Naive thymus-derived CD4-positive, alpha-beta T cell (primary cell): ENCODE measurements at regions not wholly inside any gene's neighbourhood (a gene's known extent, or its start where the extent isn't known, plus 50 kb on each side); places are given as distances from the start of the nearest gene placed in this dataset.
"Not testable (repeated sequence)": the region's sequence is repeated elsewhere in the genome, so short reads cannot be mapped to it uniquely, and the experiment has no call there.

Experiments used
- ATAC-seq: fragments of 150-1000 bp; cut with Tn5 transposase; 2 replicates; pipeline ENCODE4 v1.10.0; 2021; ENCODE audit warnings: mild to moderate bottlenecking, moderate library complexity
- CTCF ChIA-PET: fragments of 350-600 bp; sonication (Branson Sonifier 250); formaldehyde crosslinking; loops from one replicate; lab custom pipeline; 2021; ENCODE audit warnings: antibody characterized with exemption; lab: Charles Lee
- POLR2A ChIA-PET: fragments of 350-600 bp; sonication (Branson Sonifier 250); formaldehyde crosslinking; loops from one replicate; lab custom pipeline; 2021; ENCODE audit warnings: antibody characterized with exemption, inconsistent platforms; lab: Charles Lee
- DNase-seq, 9 donors: peaks; one replicate each; pipeline versions ENCODE4 v3.0.0 to v3.0.0-alpha.2; 2020 to 2022; ENCODE audit warnings: mixed read lengths in 1 of 9
- H3K27ac ChIP-seq: one replicate; pipeline ENCODE4 v1.7.0; 2013; ENCODE audit warnings: mild to moderate bottlenecking, low read depth, low read length, moderate library complexity
- H3K27me3 ChIP-seq, 2 donors: one replicate each; pipeline ENCODE4 v1.7.0; 2013; ENCODE audit warnings: low read length in 2 of 2, mild to moderate bottlenecking in 2 of 2, moderate library complexity in 2 of 2; ENCODE audit not compliant: control insufficient read depth in 2 of 2, insufficient read depth in 2 of 2
- H3K36me3 ChIP-seq, 3 experiments: 1 replicate in 2 of 3; 2 replicates in 1 of 3; pipeline ENCODE4 v1.7.0; 2013; ENCODE audit warnings: low read length in 3 of 3, mild to moderate bottlenecking in 3 of 3, moderate library complexity in 1 of 3; ENCODE audit not compliant: insufficient read depth in 3 of 3, control insufficient read depth in 2 of 3
- H3K4me1 ChIP-seq, 2 donors: one replicate each; pipeline ENCODE4 v1.7.0; 2013; ENCODE audit warnings: low read length in 2 of 2, mild to moderate bottlenecking in 2 of 2, moderate library complexity in 1 of 2; ENCODE audit not compliant: control insufficient read depth in 2 of 2, insufficient read depth in 2 of 2
- H3K4me3 ChIP-seq: 2 replicates; pipeline ENCODE4 v1.7.0; 2013; ENCODE audit warnings: mild to moderate bottlenecking, low read length
- H3K9me3 ChIP-seq, 3 experiments: 1 replicate in 2 of 3; 2 replicates in 1 of 3; pipeline ENCODE4 v1.7.0; 2013; ENCODE audit warnings: low read length in 3 of 3; ENCODE audit not compliant: control insufficient read depth in 2 of 3
- H3K27ac Mint-ChIP-seq, 9 donors: one replicate each; pipeline ENCODE4 v1.8.0; 2020 to 2022; ENCODE audit warnings: mixed read lengths in 9 of 9, mild to moderate bottlenecking in 8 of 9, moderate library complexity in 5 of 9, inconsistent platforms in 2 of 9
- H3K27me3 Mint-ChIP-seq, 5 donors: one replicate each; pipeline ENCODE4 v1.8.0; 2021 to 2022; ENCODE audit warnings: mixed read lengths in 5 of 5, mild to moderate bottlenecking in 1 of 5
- H3K36me3 Mint-ChIP-seq, 5 donors: one replicate each; pipeline ENCODE4 v1.8.0; 2020 to 2022; ENCODE audit warnings: mixed read lengths in 5 of 5, mild to moderate bottlenecking in 3 of 5, inconsistent platforms in 1 of 5
- H3K4me1 Mint-ChIP-seq, 7 donors: one replicate each; pipeline ENCODE4 v1.8.0; 2020 to 2022; ENCODE audit warnings: mixed read lengths in 7 of 7, mild to moderate bottlenecking in 3 of 7, inconsistent platforms in 1 of 7
- H3K4me3 Mint-ChIP-seq, 10 donors: one replicate each; pipeline ENCODE4 v1.8.0; 2020 to 2022; ENCODE audit warnings: mild to moderate bottlenecking in 10 of 10, mixed read lengths in 10 of 10, moderate library complexity in 6 of 10, inconsistent platforms in 2 of 10
- H3K9me3 Mint-ChIP-seq, 11 donors: one replicate each; pipeline ENCODE4 v1.8.0; 2020 to 2022; ENCODE audit warnings: mixed read lengths in 11 of 11, mild to moderate bottlenecking in 4 of 11, inconsistent platforms in 1 of 11, moderate library complexity in 1 of 11
- intact Hi-C, 2 donors: fragments of 100-400 bp; cut with micrococcal nuclease; formaldehyde crosslinking; loops; one replicate each; pipeline ENCODE4 v1.15.1; 2023

- no peak overlapping the region for H3K4me3 ChIP-seq
- H3K4me1 Mint-ChIP-seq = no peaks in the 10 kb centered on the region
- H3K4me1 ChIP-seq = no peaks in the 10 kb centered on the region
- no peak for ATAC-seq
- no peaks in the 10 kb centered on the region for H3K27me3 ChIP-seq
- CTCF ChIA-PET = no interaction called here
- POLR2A ChIA-PET = no interaction called here
- intact Hi-C loops = no loop called here
- H3K4me3 Mint-ChIP-seq = no peak overlapping the region
- H3K27ac ChIP-seq = no peak overlapping the region
- DNase-seq = no peak
- H3K9me3 ChIP-seq = no peaks in the 10 kb centered on the region
- H3K36me3 ChIP-seq = no peaks in the 10 kb centered on the region
- H3K9me3 Mint-ChIP-seq = peaks cover 0 to 5% (median 0%) of the 10 kb centered on the region in 11 donors
- no peaks in the 10 kb centered on the region for H3K36me3 Mint-ChIP-seq
- H3K27me3 Mint-ChIP-seq = peaks cover 0 to 39% (median 33%) of the 10 kb centered on the region in 5 donors
- H3K27ac Mint-ChIP-seq = no peak overlapping the region
Measured at GRCh38 chr13:100980171-100980570, 305.6 kb upstream of the TMTC4 start.

GRCh38 chr13:100977841-100978240, 303.2 kb upstream of the TMTC4 start:
- Mint-ChIP-seq H3K36me3 (no peaks in the 10 kb centered on the region), H3K4me1 (no peaks in the 10 kb centered on the region), H3K27ac (no peak overlapping the region), H3K9me3 (peaks cover 0 to 5% (median 0%) of the 10 kb centered on the region in 11 donors), H3K4me3 (no peak overlapping the region), H3K27me3 (peaks cover 3 to 45% (median 32%) of the 10 kb centered on the region in 5 donors)
- no peak overlapping the region for H3K27ac ChIP-seq
- ATAC-seq (no peak), DNase-seq (no peak)
- H3K27me3 ChIP-seq = no peaks in the 10 kb centered on the region
- POLR2A ChIA-PET = no interaction called here
- H3K36me3 ChIP-seq = no peaks in the 10 kb centered on the region
- no peaks in the 10 kb centered on the region for H3K4me1 ChIP-seq
- H3K4me3 ChIP-seq = no peak overlapping the region
- H3K9me3 ChIP-seq = no peaks in the 10 kb centered on the region
- CTCF ChIA-PET = interaction anchor here (0.6 kb wide), 1 partner anchor 24 kb away, joined by 5 read pairs; no protein-coding TSS in a partner anchor
- intact Hi-C loops = no loop called here

GRCh38 chr13:100976993-100977392, 302.4 kb upstream of the TMTC4 start:
- Mint-ChIP-seq H3K27me3 (peaks cover 3 to 51% (median 30%) of the 10 kb centered on the region in 5 donors), H3K27ac (no peak overlapping the region), H3K4me3 (no peak overlapping the region), H3K36me3 (no peaks in the 10 kb centered on the region), H3K4me1 (no peaks in the 10 kb centered on the region), H3K9me3 (peaks cover 0 to 9% (median 5%) of the 10 kb centered on the region in 11 donors)
- Histone ChIP-seq H3K36me3 (no peaks in the 10 kb centered on the region), H3K27ac (no peak overlapping the region), H3K9me3 (no peaks in the 10 kb centered on the region), H3K4me1 (no peaks in the 10 kb centered on the region), H3K27me3 (no peaks in the 10 kb centered on the region), H3K4me3 (no peak overlapping the region)
- no peak for DNase-seq
- ATAC-seq = no peak
- CTCF ChIA-PET = no interaction called here
- intact Hi-C loops = no loop called here
- POLR2A ChIA-PET = no interaction called here

GRCh38 chr13:100975666-100976065, 301.1 kb upstream of the TMTC4 start:
- H3K27ac ChIP-seq, CTCF ChIA-PET, POLR2A ChIA-PET, H3K4me1 Mint-ChIP-seq, intact Hi-C loops, H3K27ac Mint-ChIP-seq, H3K4me1 ChIP-seq, H3K27me3 ChIP-seq, H3K9me3 ChIP-seq, H3K36me3 Mint-ChIP-seq, H3K4me3 Mint-ChIP-seq, DNase-seq, H3K4me3 ChIP-seq, ATAC-seq, H3K36me3 ChIP-seq: not testable (repeated sequence)
- H3K9me3 Mint-ChIP-seq = peaks cover 0 to 19% (median 6%) of the 10 kb centered on the region in 11 donors
- H3K27me3 Mint-ChIP-seq = peaks cover 3 to 47% (median 20%) of the 10 kb centered on the region in 5 donors

- Mint-ChIP-seq H3K36me3 (no peaks in the 10 kb centered on the region), H3K27me3 (peaks cover 0 to 17% (median 9%) of the 10 kb centered on the region in 5 donors), H3K4me1 (no peaks in the 10 kb centered on the region), H3K9me3 (peaks cover 0 to 16% (median 5%) of the 10 kb centered on the region in 11 donors), H3K27ac (no peak overlapping the region), H3K4me3 (no peak overlapping the region)
- Histone ChIP-seq H3K27me3 (no peaks in the 10 kb centered on the region), H3K27ac (no peak overlapping the region), H3K9me3 (no peaks in the 10 kb centered on the region), H3K36me3 (no peaks in the 10 kb centered on the region), H3K4me1 (no peaks in the 10 kb centered on the region), H3K4me3 (no peak overlapping the region)
- ChIA-PET POLR2A (no interaction called here), CTCF (no interaction called here)
- intact Hi-C loops = no loop called here
- no peak for DNase-seq
- no peak for ATAC-seq
Measured at GRCh38 chr13:100962585-100962984, 288.0 kb upstream of the TMTC4 start.

GRCh38 chr13:100961186-100961585, 286.6 kb upstream of the TMTC4 start:
- H3K4me3 Mint-ChIP-seq = no peak overlapping the region
- no peaks in the 10 kb centered on the region for H3K4me1 Mint-ChIP-seq
- H3K36me3 ChIP-seq = no peaks in the 10 kb centered on the region
- intact Hi-C loops = no loop called here
- H3K27ac Mint-ChIP-seq = no peak overlapping the region
- peaks cover 0 to 20% (median 18%) of the 10 kb centered on the region in 5 donors for H3K27me3 Mint-ChIP-seq
- no peak overlapping the region for H3K4me3 ChIP-seq
- no peak overlapping the region for H3K27ac ChIP-seq
- CTCF ChIA-PET = no interaction called here
- POLR2A ChIA-PET = no interaction called here
- no peaks in the 10 kb centered on the region for H3K27me3 ChIP-seq
- DNase-seq = no peak
- H3K4me1 ChIP-seq = no peaks in the 10 kb centered on the region
- H3K9me3 Mint-ChIP-seq = peaks cover 0 to 8% (median 4%) of the 10 kb centered on the region in 11 donors
- no peak for ATAC-seq
- H3K36me3 Mint-ChIP-seq = no peaks in the 10 kb centered on the region
- no peaks in the 10 kb centered on the region for H3K9me3 ChIP-seq

GRCh38 chr13:100958831-100959230, 284.2 kb upstream of the TMTC4 start:
- ATAC-seq (no peak), DNase-seq (no peak)
- H3K4me3 Mint-ChIP-seq = no peak overlapping the region

More at GRCh38 chr13:100958831-100959230, 284.2 kb upstream of the TMTC4 start:
- no peaks in the 10 kb centered on the region for H3K9me3 ChIP-seq
- no peaks in the 10 kb centered on the region for H3K4me1 Mint-ChIP-seq
- H3K9me3 Mint-ChIP-seq = peaks cover 0 to 7% (median 1%) of the 10 kb centered on the region in 11 donors
- no peaks in the 10 kb centered on the region for H3K4me1 ChIP-seq
- no peaks in the 10 kb centered on the region for H3K36me3 Mint-ChIP-seq
- H3K27ac ChIP-seq = no peak overlapping the region
- H3K27me3 ChIP-seq = no peaks in the 10 kb centered on the region
- no peaks in the 10 kb centered on the region for H3K36me3 ChIP-seq
- ChIA-PET CTCF (no interaction called here), POLR2A (no interaction called here)
- intact Hi-C loops = no loop called here
- H3K27me3 Mint-ChIP-seq = peaks cover 0 to 27% (median 18%) of the 10 kb centered on the region in 5 donors
- no peak overlapping the region for H3K4me3 ChIP-seq
- no peak overlapping the region for H3K27ac Mint-ChIP-seq
